ENCODE measurements at regions not wholly inside any gene's neighbourhood (a gene's known extent, or its start where the extent isn't known, plus 50 kb on each side); places are given as distances from the start of the nearest gene placed in this dataset.

GRCh38 chr3:59430341-59430740 is 380.5 kb upstream of the CFAP20DC start:
- TF ChIP-seq POLR2A (IDR thresholded peaks at IDR 0.05) (no peak), CTCF (IDR thresholded peaks at IDR 0.05) (no peak), EP300 (IDR thresholded peaks at IDR 0.05) (no peak)
